ENCODE measurements at regions not wholly inside any gene's neighbourhood (a gene's known extent, or its start where the extent isn't known, plus 50 kb on each side); places are given as distances from the start of the nearest gene placed in this dataset.

DNA sequence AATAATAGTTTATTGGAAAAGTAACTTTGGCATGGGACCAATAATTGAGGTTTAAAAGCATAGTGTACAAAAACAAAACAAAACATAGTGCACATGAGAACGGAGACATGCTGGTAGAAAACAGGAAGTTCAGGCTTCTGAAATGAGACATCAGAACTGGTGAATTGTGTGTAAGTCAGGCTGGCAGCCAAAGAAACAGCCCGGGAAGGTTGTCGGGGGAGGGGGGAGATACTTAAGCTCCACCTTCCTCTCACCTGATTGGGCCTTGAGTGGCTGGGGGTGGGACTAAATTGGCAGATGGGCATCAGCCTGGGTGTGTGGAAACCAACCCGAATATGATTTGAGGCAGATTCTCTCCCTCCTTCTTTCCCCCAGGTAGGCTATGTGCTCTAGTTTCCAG is 256.3 kb downstream of the SMARCA2 start (continued):
- TF ChIP-seq ZBTB8A (tag by site-specific recombination; IDR thresholded peaks at IDR 0.05): no peak
- no peak for TF ChIP-seq HOXD13 (CRISPR knock-in tag; IDR thresholded peaks at IDR 0.05; ENCODE audit: borderline replicate concordance)

DNA sequence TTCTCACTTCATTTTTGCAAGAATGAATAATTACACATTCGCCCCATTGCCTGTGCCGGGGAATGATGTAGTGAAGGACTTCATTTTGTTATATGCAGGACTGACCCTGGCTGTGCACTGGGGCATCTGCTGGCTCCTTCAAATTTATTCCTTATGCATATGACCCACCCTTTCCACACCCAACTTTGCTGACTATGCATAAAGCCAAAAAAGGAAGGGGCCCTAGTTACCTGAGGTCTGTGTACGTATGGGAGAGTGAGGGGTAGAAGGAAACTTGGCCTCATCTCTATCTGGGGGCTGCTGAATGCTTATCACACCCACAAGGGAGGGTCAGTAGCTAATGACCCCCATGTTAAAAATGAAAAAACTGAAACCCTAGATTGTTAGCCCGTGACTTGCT is 259.6 kb downstream of the SMARCA2 start:
- no peaks in the 10 kb centered on the region for H3K9me3 ChIP-seq (ENCODE audit: control insufficient read depth, insufficient read depth, low read depth, low read length)
- H3K4me1 ChIP-seq (ENCODE audit: control insufficient read depth, insufficient read depth, low read length): no peaks in the 10 kb centered on the region
- H3K36me3 ChIP-seq (ENCODE audit: control insufficient read depth in 2 of 2, insufficient read depth in 1 of 2, low read length in 2 of 2): no peaks in the 10 kb centered on the region
- no peak for TF ChIP-seq ZNF394 (tag by site-specific recombination; IDR thresholded peaks at IDR 0.05; ENCODE audit: borderline replicate concordance)
- no peak for TF ChIP-seq ZNF530 (tag by site-specific recombination; IDR thresholded peaks at IDR 0.05; ENCODE audit: low read depth)
- TF ChIP-seq BCL11B (tag by site-specific recombination; IDR thresholded peaks at IDR 0.05; ENCODE audit: low read depth): no peak
- no peak for TF ChIP-seq ZNF677 (tag by site-specific recombination; IDR thresholded peaks at IDR 0.05)
- no peak for TF ChIP-seq SETDB1 (IDR thresholded peaks at IDR 0.05; ENCODE audit: insufficient read length, low read length)
- TF ChIP-seq ZNF561 (tag by site-specific recombination; IDR thresholded peaks at IDR 0.05; ENCODE audit: borderline replicate concordance): no peak
- TF ChIP-seq GFI1B (tag by site-specific recombination; IDR thresholded peaks at IDR 0.05): no peak
- TF ChIP-seq, protein P1, sequence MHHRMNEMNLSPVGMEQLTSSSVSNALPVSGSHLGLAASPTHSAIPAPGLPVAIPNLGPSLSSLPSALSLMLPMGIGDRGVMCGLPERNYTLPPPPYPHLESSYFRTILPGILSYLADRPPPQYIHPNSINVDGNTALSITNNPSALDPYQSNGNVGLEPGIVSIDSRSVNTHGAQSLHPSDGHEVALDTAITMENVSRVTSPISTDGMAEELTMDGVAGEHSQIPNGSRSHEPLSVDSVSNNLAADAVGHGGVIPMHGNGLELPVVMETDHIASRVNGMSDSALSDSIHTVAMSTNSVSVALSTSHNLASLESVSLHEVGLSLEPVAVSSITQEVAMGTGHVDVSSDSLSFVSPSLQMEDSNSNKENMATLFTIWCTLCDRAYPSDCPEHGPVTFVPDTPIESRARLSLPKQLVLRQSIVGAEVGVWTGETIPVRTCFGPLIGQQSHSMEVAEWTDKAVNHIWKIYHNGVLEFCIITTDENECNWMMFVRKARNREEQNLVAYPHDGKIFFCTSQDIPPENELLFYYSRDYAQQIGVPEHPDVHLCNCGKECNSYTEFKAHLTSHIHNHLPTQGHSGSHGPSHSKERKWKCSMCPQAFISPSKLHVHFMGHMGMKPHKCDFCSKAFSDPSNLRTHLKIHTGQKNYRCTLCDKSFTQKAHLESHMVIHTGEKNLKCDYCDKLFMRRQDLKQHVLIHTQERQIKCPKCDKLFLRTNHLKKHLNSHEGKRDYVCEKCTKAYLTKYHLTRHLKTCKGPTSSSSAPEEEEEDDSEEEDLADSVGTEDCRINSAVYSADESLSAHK (tag by site-specific recombination; IDR thresholded peaks at IDR 0.05): no peak
- TF ChIP-seq ZNF585B (tag by site-specific recombination; IDR thresholded peaks at IDR 0.05): no peak
- no peak for TF ChIP-seq ZNF146 (tag by site-specific recombination; IDR thresholded peaks at IDR 0.05)
- no peak for TF ChIP-seq ZNF558 (tag by site-specific recombination; IDR thresholded peaks at IDR 0.05)
- TF ChIP-seq, protein P2, sequence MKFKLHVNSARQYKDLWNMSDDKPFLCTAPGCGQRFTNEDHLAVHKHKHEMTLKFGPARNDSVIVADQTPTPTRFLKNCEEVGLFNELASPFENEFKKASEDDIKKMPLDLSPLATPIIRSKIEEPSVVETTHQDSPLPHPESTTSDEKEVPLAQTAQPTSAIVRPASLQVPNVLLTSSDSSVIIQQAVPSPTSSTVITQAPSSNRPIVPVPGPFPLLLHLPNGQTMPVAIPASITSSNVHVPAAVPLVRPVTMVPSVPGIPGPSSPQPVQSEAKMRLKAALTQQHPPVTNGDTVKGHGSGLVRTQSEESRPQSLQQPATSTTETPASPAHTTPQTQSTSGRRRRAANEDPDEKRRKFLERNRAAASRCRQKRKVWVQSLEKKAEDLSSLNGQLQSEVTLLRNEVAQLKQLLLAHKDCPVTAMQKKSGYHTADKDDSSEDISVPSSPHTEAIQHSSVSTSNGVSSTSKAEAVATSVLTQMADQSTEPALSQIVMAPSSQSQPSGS (tag by site-specific recombination; IDR thresholded peaks at IDR 0.05; ENCODE audit: low read depth): no peak
- TF ChIP-seq, protein P3, sequence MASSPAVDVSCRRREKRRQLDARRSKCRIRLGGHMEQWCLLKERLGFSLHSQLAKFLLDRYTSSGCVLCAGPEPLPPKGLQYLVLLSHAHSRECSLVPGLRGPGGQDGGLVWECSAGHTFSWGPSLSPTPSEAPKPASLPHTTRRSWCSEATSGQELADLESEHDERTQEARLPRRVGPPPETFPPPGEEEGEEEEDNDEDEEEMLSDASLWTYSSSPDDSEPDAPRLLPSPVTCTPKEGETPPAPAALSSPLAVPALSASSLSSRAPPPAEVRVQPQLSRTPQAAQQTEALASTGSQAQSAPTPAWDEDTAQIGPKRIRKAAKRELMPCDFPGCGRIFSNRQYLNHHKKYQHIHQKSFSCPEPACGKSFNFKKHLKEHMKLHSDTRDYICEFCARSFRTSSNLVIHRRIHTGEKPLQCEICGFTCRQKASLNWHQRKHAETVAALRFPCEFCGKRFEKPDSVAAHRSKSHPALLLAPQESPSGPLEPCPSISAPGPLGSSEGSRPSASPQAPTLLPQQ (tag by site-specific recombination; IDR thresholded peaks at IDR 0.05): no peak
- no peak for TF ChIP-seq SP3 (tag by site-specific recombination; IDR thresholded peaks at IDR 0.05)
- no peak for TF ChIP-seq ZNF785 (tag by site-specific recombination; IDR thresholded peaks at IDR 0.05)
- POLR2A ChIA-PET: no interaction called here
- no peak overlapping the region for H3K27ac ChIP-seq (ENCODE audit: extremely low read depth, low read depth, low read length)
- no peak overlapping the region for H3K4me3 ChIP-seq (ENCODE audit: low read depth, low read length)
- CTCF ChIA-PET: interaction anchor here (0.7 kb wide), 1 partner anchor 9 kb away, joined by 4 read pairs; no protein-coding TSS in a partner anchor

DNA sequence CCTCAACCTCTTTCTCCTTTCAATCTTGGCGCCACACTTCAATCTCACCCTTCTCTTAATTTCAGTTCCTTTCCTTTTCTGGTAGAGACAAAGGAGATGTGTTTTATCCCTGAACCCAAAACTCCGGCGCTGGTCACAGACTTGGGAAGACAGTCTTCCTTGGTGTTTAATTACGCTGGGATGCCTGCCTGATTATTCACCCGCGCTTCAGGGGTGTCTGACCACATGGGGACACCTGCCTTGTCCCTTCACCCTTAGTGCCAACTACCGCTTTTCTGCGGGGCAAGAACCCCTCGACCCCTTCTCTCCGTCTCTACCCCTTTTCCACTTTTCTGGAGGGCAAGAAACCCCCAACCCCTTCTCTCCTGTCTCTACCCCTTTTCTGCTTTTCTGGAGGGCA is 261.1 kb downstream of the SMARCA2 start:
- H3K27ac ChIP-seq (ENCODE audit: extremely low read depth, low read depth, low read length): no peak overlapping the region
- H3K4me3 ChIP-seq (ENCODE audit: low read depth, low read length): no peak overlapping the region
- ChIA-PET POLR2A (no interaction called here), CTCF (no interaction called here)
- H3K9me3 ChIP-seq (ENCODE audit: control insufficient read depth, insufficient read depth, low read depth, low read length): no peaks in the 10 kb centered on the region
- no peaks in the 10 kb centered on the region for H3K4me1 ChIP-seq (ENCODE audit: control insufficient read depth, insufficient read depth, low read length)
- no peaks in the 10 kb centered on the region for H3K36me3 ChIP-seq (ENCODE audit: control insufficient read depth in 2 of 2, insufficient read depth in 1 of 2, low read length in 2 of 2)
- no peak for TF ChIP-seq ZFP41 (tag by site-specific recombination; IDR thresholded peaks at IDR 0.05; ENCODE audit: borderline replicate concordance)
- TF ChIP-seq, protein P4, sequence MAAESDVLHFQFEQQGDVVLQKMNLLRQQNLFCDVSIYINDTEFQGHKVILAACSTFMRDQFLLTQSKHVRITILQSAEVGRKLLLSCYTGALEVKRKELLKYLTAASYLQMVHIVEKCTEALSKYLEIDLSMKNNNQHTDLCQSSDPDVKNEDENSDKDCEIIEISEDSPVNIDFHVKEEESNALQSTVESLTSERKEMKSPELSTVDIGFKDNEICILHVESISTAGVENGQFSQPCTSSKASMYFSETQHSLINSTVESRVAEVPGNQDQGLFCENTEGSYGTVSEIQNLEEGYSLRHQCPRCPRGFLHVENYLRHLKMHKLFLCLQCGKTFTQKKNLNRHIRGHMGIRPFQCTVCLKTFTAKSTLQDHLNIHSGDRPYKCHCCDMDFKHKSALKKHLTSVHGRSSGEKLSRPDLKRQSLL (tag by site-specific recombination; IDR thresholded peaks at IDR 0.05): no peak
- no peak for TF ChIP-seq ZNF830 (tag by site-specific recombination; IDR thresholded peaks at IDR 0.05; ENCODE audit: low read depth)
- TF ChIP-seq, protein P5, sequence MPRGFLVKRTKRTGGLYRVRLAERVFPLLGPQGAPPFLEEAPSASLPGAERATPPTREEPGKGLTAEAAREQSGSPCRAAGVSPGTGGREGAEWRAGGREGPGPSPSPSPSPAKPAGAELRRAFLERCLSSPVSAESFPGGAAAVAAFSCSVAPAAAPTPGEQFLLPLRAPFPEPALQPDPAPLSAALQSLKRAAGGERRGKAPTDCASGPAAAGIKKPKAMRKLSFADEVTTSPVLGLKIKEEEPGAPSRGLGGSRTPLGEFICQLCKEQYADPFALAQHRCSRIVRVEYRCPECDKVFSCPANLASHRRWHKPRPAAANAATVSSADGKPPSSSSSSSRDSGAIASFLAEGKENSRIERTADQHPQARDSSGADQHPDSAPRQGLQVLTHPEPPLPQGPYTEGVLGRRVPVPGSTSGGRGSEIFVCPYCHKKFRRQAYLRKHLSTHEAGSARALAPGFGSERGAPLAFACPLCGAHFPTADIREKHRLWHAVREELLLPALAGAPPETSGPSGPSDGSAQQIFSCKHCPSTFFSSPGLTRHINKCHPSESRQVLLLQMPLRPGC (tag by site-specific recombination; IDR thresholded peaks at IDR 0.05): no peak
